ENCODE measurements at regions not wholly inside any gene's neighbourhood (a gene's known extent, or its start where the extent isn't known, plus 50 kb on each side); places are given as distances from the start of the nearest gene placed in this dataset.

- TF ChIP-seq SNAI2 (CRISPR knock-in tag; IDR thresholded peaks at IDR 0.05), result no peak
- no peak for TF ChIP-seq RARB (CRISPR knock-in tag; IDR thresholded peaks at IDR 0.05)
- no peak for TF ChIP-seq ZC3H10 (CRISPR knock-in tag; IDR thresholded peaks at IDR 0.05)
- TF ChIP-seq ZFP3 (CRISPR knock-in tag; IDR thresholded peaks at IDR 0.05), result no peak
- TF ChIP-seq TSHZ2 (CRISPR knock-in tag; IDR thresholded peaks at IDR 0.05), result no peak
- no peak for TF ChIP-seq PPARA (CRISPR knock-in tag; IDR thresholded peaks at IDR 0.05; ENCODE audit: borderline replicate concordance)
- no peak for TF ChIP-seq CSRNP3 (CRISPR knock-in tag; IDR thresholded peaks at IDR 0.05)
- TF ChIP-seq TOX (CRISPR knock-in tag; IDR thresholded peaks at IDR 0.05; ENCODE audit: borderline replicate concordance), result no peak
- TF ChIP-seq BACH2 (CRISPR knock-in tag; IDR thresholded peaks at IDR 0.05; ENCODE audit: borderline replicate concordance), result no peak
- no peak for TF ChIP-seq ISL1 (CRISPR knock-in tag; IDR thresholded peaks at IDR 0.05)
- TF ChIP-seq OSR1 (CRISPR knock-in tag; IDR thresholded peaks at IDR 0.05), result no peak
- no peak for TF ChIP-seq PATZ1 (CRISPR knock-in tag; IDR thresholded peaks at IDR 0.05; ENCODE audit: borderline replicate concordance)
- no peak for TF ChIP-seq POU6F1 (CRISPR knock-in tag; IDR thresholded peaks at IDR 0.05; ENCODE audit: borderline replicate concordance, low read depth)
- TF ChIP-seq TCF4 (CRISPR knock-in tag; IDR thresholded peaks at IDR 0.05; ENCODE audit: borderline replicate concordance), result no peak
- TF ChIP-seq ZFP30 (CRISPR knock-in tag; IDR thresholded peaks at IDR 0.05), result no peak
- TF ChIP-seq ESRRG (CRISPR knock-in tag; IDR thresholded peaks at IDR 0.05), result no peak
- TF ChIP-seq ZNF70 (CRISPR knock-in tag; IDR thresholded peaks at IDR 0.05), result no peak
- no peak for ATAC-seq
Observed at GRCh38 chrX:9293903-9294302, 171.0 kb upstream of the TBL1X start.

GRCh38 chrX:9295551-9295950 lies 169.3 kb upstream of the TBL1X start:
- ATAC-seq, result no peak
- no peak for TF ChIP-seq TCF4 (CRISPR knock-in tag; IDR thresholded peaks at IDR 0.05; ENCODE audit: borderline replicate concordance)
- no peak for TF ChIP-seq TSHZ2 (CRISPR knock-in tag; IDR thresholded peaks at IDR 0.05)
- no peak for TF ChIP-seq RARB (CRISPR knock-in tag; IDR thresholded peaks at IDR 0.05)
- no peak for TF ChIP-seq CSDC2 (CRISPR knock-in tag; IDR thresholded peaks at IDR 0.05)
- no peak for TF ChIP-seq SNAI2 (CRISPR knock-in tag; IDR thresholded peaks at IDR 0.05)
- no peak for TF ChIP-seq OSR1 (CRISPR knock-in tag; IDR thresholded peaks at IDR 0.05)
- no peak for TF ChIP-seq ZFP3 (CRISPR knock-in tag; IDR thresholded peaks at IDR 0.05)
- no peak for TF ChIP-seq ESRRG (CRISPR knock-in tag; IDR thresholded peaks at IDR 0.05)
- no peak for TF ChIP-seq GLIS3 (CRISPR knock-in tag; IDR thresholded peaks at IDR 0.05)
- TF ChIP-seq ZC3H10 (CRISPR knock-in tag; IDR thresholded peaks at IDR 0.05), result no peak
- no peak for TF ChIP-seq CSRNP3 (CRISPR knock-in tag; IDR thresholded peaks at IDR 0.05)
- TF ChIP-seq BACH2 (CRISPR knock-in tag; IDR thresholded peaks at IDR 0.05; ENCODE audit: borderline replicate concordance), result no peak
- no peak for TF ChIP-seq ZNF70 (CRISPR knock-in tag; IDR thresholded peaks at IDR 0.05)
- TF ChIP-seq ZNF8 (CRISPR knock-in tag; IDR thresholded peaks at IDR 0.05), result no peak
